H1 (cell line): ENCODE measurements at regions not wholly inside any gene's neighbourhood (a gene's known extent, or its start where the extent isn't known, plus 50 kb on each side); places are given as distances from the start of the nearest gene placed in this dataset.

ENCODE experiments used
- EZH2 ChIP-seq: fragments of 200-600 bp; sonication (generic); IDR thresholded peaks from 2 replicates; pipeline ENCODE4 v1.7.1; 2012; ENCODE audit warnings: low read depth, mild to moderate bottlenecking, moderate library complexity, low read length, inconsistent platforms; ENCODE audit not compliant: severe bottlenecking
- SIN3A ChIP-seq, 2 experiments: IDR thresholded peaks in 1 of 2; conservative IDR thresholded peaks in 1 of 2; 2 replicates each; pipeline ENCODE4 v1.6.1; 2011 to 2012; ENCODE audit warnings: low read length in 2 of 2, improper control_type of control experiment in 1 of 2, low read depth in 1 of 2, mild to moderate bottlenecking in 1 of 2
- SUZ12 ChIP-seq: fragments of 200-600 bp; sonication (generic); IDR thresholded peaks from 2 replicates; pipeline ENCODE4 v1.6.1; 2012; ENCODE audit warnings: mild to moderate bottlenecking, inconsistent platforms, low read length, moderate library complexity, mixed read lengths

GRCh38 chr17:51397361-51398127, 137.2 kb downstream of the UTP18 start:
- TF ChIP-seq SIN3A (conservative IDR thresholded peaks at IDR 0.05 in 1 of 2, IDR thresholded peaks at IDR 0.05 in 1 of 2; ENCODE audit: low read depth in 1 of 2, low read length in 2 of 2) (no peak), SUZ12 (no peak), EZH2 (no peak)
